Adrenal gland (tissue), 9 donors: ENCODE measurements at regions not wholly inside any gene's neighbourhood (a gene's known extent, or its start where the extent isn't known, plus 50 kb on each side); places are given as distances from the start of the nearest gene placed in this dataset.

ENCODE experiments used
- DNase-seq, 7 donors: peaks; one replicate each; pipeline ENCODE4 v3.0.0-alpha.2; 2019 to 2020
- H3K27ac ChIP-seq, 5 donors: fragments of 200-600 bp; sonication (generic) in 4 of 5; 1 replicate in 3 of 5; 2 replicates in 2 of 5; pipeline versions ENCODE4 v1.5.1 to v1.8.0; 2016 to 2020; ENCODE audit warnings: mild to moderate bottlenecking in 1 of 5
- H3K27me3 ChIP-seq: fragments of 200-600 bp; 2 replicates; pipeline ENCODE4 v1.8.0; 2021
- H3K36me3 ChIP-seq, 2 donors: fragments of 200-600 bp; replicated peaks in 1 of 2; 1 replicate in 1 of 2; 2 replicates in 1 of 2; pipeline versions ENCODE4 v1.5.1 to v1.8.0; 2018 to 2022
- H3K4me1 ChIP-seq, 2 donors: fragments of 200-600 bp; replicated peaks in 1 of 2; 1 replicate in 1 of 2; 2 replicates in 1 of 2; pipeline versions ENCODE4 v1.5.1 to v1.8.0; 2018 to 2021
- H3K4me3 ChIP-seq, 4 donors: fragments of 200-600 bp; sonication (generic) in 3 of 4; one replicate each; pipeline ENCODE4 v1.5.1; 2016 to 2018
- H3K9me3 ChIP-seq, 3 donors: fragments of 200-600 bp; sonication (generic) in 1 of 3; replicated peaks in 1 of 3; 1 replicate in 2 of 3; 2 replicates in 1 of 3; pipeline versions ENCODE4 v1.5.1 to v1.8.0; 2016 to 2021
- POLR2A ChIP-seq, 2 donors: fragments of 450-650 bp; IDR thresholded peaks; one replicate each; pipeline ENCODE4 v1.6.1; 2017; ENCODE audit warnings: antibody characterized with exemption in 2 of 2, mild to moderate bottlenecking in 2 of 2, moderate library complexity in 1 of 2
- WGBS, 4 donors: extraction: QIAGEN DNeasy Blood & Tissue Kit in 2 of 4; methylation state at CpG; one replicate each; pipeline versions ENCODE4 v1.1.5 to v1.1.7; 2013 to 2017; 5-methylcytosine and 5-hydroxymethylcytosine counted together
- intact Hi-C, 2 donors: fragments of 100-400 bp; cut with DNase I; formaldehyde crosslinking; loops; one replicate each; pipeline versions ENCODE4 v1.14.1 to v1.15.0; 2022 to 2023
- TF ChIP-seq, protein P1 (sequence below), 6 experiments: fragments of 450-650 bp in 4 of 6; fragments of 200-600 bp in 2 of 6; sonication (generic) in 1 of 6; IDR thresholded peaks; 1 replicate in 5 of 6; 2 replicates in 1 of 6; pipeline versions ENCODE4 v1.5.1 to v1.8.0; 2016 to 2021; ENCODE audit warnings: antibody characterized with exemption in 6 of 6, mild to moderate bottlenecking in 2 of 6, moderate library complexity in 1 of 6
- donor health status: healthy with polysubstance abuse.
- donor health status: Bipolar disorder and iron deficiency.
- donor health status: DM: yes; HTN: yes; CAD: no.
- donor health status: DM: no; HTN: no; CAD: no.
- donor health status: DM: no; HTN: no; CAD: no.

DNA sequence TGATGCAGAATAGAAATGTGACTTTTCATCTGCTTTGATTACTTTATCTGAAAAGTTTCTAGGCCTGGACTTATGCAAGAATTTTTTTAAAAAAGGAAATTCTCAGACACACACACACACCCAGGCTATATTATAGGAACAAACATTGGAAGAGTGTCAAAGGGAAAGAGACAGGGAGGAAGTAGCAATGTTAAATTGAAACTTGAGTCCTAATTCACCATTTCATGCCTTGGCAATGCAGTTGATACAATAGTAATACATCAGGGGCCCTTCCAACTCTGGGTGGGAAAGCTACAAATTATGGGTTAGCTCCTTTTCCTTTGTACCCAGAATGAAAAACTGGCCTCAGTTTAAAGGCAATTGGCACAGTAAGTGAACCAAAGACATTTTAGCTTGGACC, 258.0 kb upstream of the LYZL1 start:
- H3K36me3 ChIP-seq, result no peaks in the 10 kb centered on the region

DNA sequence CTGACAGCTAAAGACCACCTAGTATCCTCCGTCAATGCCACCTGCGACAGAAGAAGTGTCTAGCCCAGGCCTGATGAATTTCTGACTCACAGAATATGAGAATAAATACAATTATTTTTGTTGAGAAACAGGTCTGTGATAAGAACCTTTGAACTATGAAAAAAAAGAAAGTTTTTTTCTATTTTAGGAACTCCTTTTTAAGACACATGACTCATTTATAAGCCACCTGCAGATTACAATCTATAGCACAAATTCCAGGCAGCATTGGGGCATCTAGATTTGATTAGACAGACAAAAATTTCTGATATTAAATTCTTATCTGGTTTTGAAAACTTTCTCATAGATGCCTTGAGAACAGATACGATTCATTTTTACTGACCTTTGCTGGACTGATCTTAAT, 256.7 kb upstream of the LYZL1 start:
- no peaks in the 10 kb centered on the region for H3K36me3 ChIP-seq
- WGBS, 4 donors, result 68 to 72% (median 69%) methylated on average over 3 of the region's 3 CpGs
- H3K9me3 ChIP-seq, result no peaks in the 10 kb centered on the region
- H3K4me3 ChIP-seq, result no peak overlapping the region
- DNase-seq, result no peak
- no peaks in the 10 kb centered on the region for H3K27me3 ChIP-seq
- H3K4me1 ChIP-seq, result no peaks in the 10 kb centered on the region
- intact Hi-C loops, result no loop called here
- H3K27ac ChIP-seq, result no peak overlapping the region
- no peak for TF ChIP-seq POLR2A (IDR thresholded peaks at IDR 0.05)
- TF ChIP-seq, protein P1, sequence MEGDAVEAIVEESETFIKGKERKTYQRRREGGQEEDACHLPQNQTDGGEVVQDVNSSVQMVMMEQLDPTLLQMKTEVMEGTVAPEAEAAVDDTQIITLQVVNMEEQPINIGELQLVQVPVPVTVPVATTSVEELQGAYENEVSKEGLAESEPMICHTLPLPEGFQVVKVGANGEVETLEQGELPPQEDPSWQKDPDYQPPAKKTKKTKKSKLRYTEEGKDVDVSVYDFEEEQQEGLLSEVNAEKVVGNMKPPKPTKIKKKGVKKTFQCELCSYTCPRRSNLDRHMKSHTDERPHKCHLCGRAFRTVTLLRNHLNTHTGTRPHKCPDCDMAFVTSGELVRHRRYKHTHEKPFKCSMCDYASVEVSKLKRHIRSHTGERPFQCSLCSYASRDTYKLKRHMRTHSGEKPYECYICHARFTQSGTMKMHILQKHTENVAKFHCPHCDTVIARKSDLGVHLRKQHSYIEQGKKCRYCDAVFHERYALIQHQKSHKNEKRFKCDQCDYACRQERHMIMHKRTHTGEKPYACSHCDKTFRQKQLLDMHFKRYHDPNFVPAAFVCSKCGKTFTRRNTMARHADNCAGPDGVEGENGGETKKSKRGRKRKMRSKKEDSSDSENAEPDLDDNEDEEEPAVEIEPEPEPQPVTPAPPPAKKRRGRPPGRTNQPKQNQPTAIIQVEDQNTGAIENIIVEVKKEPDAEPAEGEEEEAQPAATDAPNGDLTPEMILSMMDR (IDR thresholded peaks at IDR 0.05), result no peak

More for the DNA sequence above, 258.0 kb upstream of the LYZL1 start:
- H3K27ac ChIP-seq, result no peak overlapping the region
- no peaks in the 10 kb centered on the region for H3K9me3 ChIP-seq
- H3K4me1 ChIP-seq, result no peaks in the 10 kb centered on the region
- no peak for DNase-seq
- no peak overlapping the region for H3K4me3 ChIP-seq
- H3K27me3 ChIP-seq, result no peaks in the 10 kb centered on the region
- intact Hi-C loops, result no loop called here
- TF ChIP-seq, protein P1 (IDR thresholded peaks at IDR 0.05), result no peak
- TF ChIP-seq POLR2A (IDR thresholded peaks at IDR 0.05), result no peak

DNA sequence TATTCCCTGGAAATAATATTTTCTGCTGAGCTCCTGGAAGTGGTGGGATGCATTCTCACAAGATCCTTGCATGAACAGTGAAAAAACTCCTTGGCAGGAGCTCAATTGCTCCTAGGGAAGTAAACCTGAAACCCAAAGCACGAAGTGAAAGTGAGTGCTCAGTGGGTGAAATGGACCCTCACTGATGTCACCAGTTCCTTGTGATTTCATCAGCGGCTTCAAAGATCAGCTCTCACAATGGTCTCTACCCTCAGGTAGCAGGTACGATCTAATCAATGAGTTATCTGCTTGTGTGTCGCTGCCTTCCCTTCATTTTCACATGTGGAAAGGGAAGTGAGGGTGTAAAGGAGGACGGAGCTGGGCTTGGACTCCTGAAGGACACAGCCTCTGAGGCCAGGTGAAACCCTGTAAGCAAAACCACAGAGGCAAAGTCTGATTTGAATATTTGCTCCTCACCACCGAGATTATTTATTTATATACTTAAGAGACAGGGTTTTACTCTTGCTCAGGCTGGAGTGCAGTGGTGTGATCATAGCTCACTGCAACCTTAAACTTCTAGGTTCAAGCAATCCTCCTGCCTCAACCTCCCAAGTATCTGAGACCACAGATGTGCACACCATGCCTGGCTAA, 255.4 kb upstream of the LYZL1 start:
- 78 to 85% (median 83%) methylated on average over 6 of the region's 6 CpGs for WGBS, 4 donors
- Histone ChIP-seq H3K4me3 (no peak overlapping the region), H3K36me3 (no peaks in the 10 kb centered on the region), H3K27me3 (no peaks in the 10 kb centered on the region), H3K27ac (no peak overlapping the region), H3K4me1 (no peaks in the 10 kb centered on the region), H3K9me3 (no peaks in the 10 kb centered on the region)
- TF ChIP-seq POLR2A (IDR thresholded peaks at IDR 0.05), result no peak
- TF ChIP-seq, protein P1 (IDR thresholded peaks at IDR 0.05), result no peak
- intact Hi-C loops, result no loop called here
- no peak for DNase-seq

DNA sequence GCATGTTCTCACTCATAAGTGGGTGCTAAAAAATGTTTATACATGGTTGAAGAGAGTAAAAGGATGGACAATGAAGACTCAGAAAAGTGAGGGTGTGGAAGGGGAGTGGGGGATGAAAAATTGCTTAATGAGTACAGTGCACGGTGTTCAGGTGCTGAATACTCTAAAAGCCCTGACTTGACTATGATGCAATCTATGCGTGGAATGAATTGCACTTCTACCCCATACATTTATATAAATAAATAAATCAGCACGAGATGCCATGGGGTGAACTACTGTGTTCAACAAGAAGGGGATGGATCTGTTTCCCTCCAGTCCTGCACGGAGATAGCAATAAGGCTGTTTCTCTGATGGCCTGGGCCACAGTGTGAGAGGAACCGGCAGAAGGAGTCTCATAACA, 254.3 kb upstream of the LYZL1 start:
- H3K9me3 ChIP-seq, result no peaks in the 10 kb centered on the region
- no peak overlapping the region for H3K4me3 ChIP-seq
- intact Hi-C loops, result no loop called here
- H3K27ac ChIP-seq, result no peak overlapping the region
- no peaks in the 10 kb centered on the region for H3K4me1 ChIP-seq
- 59 to 73% (median 67%) methylated on average over 5 of the region's 5 CpGs for WGBS, 4 donors
- no peaks in the 10 kb centered on the region for H3K27me3 ChIP-seq
- no peaks in the 10 kb centered on the region for H3K36me3 ChIP-seq
- TF ChIP-seq, protein P1 (IDR thresholded peaks at IDR 0.05), result no peak
- no peak for TF ChIP-seq POLR2A (IDR thresholded peaks at IDR 0.05)
- DNase-seq, result no peak
